HG03342 (cell line): ENCODE measurements at regions not wholly inside any gene's neighbourhood (a gene's known extent, or its start where the extent isn't known, plus 50 kb on each side); places are given as distances from the start of the nearest gene placed in this dataset.
"Not testable (repeated sequence)": the region's sequence is repeated elsewhere in the genome, so short reads cannot be mapped to it uniquely, and the experiment has no call there.

Source experiments
- ATAC-seq: cut with Tn5 transposase; IDR thresholded peaks from one replicate; pipeline ENCODE4 v1.9.1; 2021; ENCODE audit warnings: mild to moderate bottlenecking, moderate library complexity; ENCODE audit not compliant: unreplicated experiment

GRCh38 chr3:163508206-163508605 lies 1570.1 kb downstream of the SI start:
- no peak for ATAC-seq

GRCh38 chr3:163504974-163505373 lies 1573.3 kb downstream of the SI start:
- no peak for ATAC-seq

- not testable (repeated sequence) for ATAC-seq
These were observed 1578.5 kb downstream of the SI start for GRCh38 chr3:163499736-163500219.

GRCh38 chr3:163498842-163499735 lies 1579.2 kb downstream of the SI start:
- ATAC-seq: not testable (repeated sequence)

GRCh38 chr3:163491714-163492113 lies 1586.6 kb downstream of the SI start:
- no peak for ATAC-seq

- peak; percentile 90 for ATAC-seq
These were observed 1588.2 kb downstream of the SI start for GRCh38 chr3:163490119-163490518.

GRCh38 chr3:163482695-163483094 lies 1595.6 kb downstream of the SI start:
- no peak for ATAC-seq

- no peak for ATAC-seq
These were observed 1596.6 kb downstream of the SI start for GRCh38 chr3:163481738-163482137.

GRCh38 chr3:163476179-163476578 lies 1602.1 kb downstream of the SI start:
- ATAC-seq: no peak

- ATAC-seq: no peak
These were observed 1603.5 kb downstream of the SI start for GRCh38 chr3:163474766-163475165.

GRCh38 chr3:163468531-163469335 lies 1609.6 kb downstream of the SI start:
- ATAC-seq: no peak

- ATAC-seq: no peak
These were observed 1615.8 kb downstream of the SI start for GRCh38 chr3:163462446-163462845.

- no peak for ATAC-seq
These were observed 1627.6 kb downstream of the SI start for GRCh38 chr3:163450698-163451097.

GRCh38 chr3:163438760-163439159 lies 1639.5 kb downstream of the SI start:
- ATAC-seq: no peak

GRCh38 chr3:163422671-163423070 lies 1655.6 kb downstream of the SI start:
- no peak for ATAC-seq

GRCh38 chr3:163391407-163392181 lies 1686.7 kb downstream of the SI start:
- no peak for ATAC-seq

- ATAC-seq: no peak
These were observed 1693.9 kb downstream of the SI start for GRCh38 chr3:163384383-163384782.

GRCh38 chr3:163382183-163382582 lies 1696.1 kb downstream of the SI start:
- no peak for ATAC-seq

- ATAC-seq: no peak
These were observed 1710.1 kb downstream of the SI start for GRCh38 chr3:163368168-163368567.

GRCh38 chr3:163364717-163365116 lies 1713.6 kb downstream of the SI start:
- no peak for ATAC-seq

GRCh38 chr3:163362151-163362550 lies 1716.1 kb downstream of the SI start:
- no peak for ATAC-seq
